GM10266 (cell line): ENCODE measurements at regions not wholly inside any gene's neighbourhood (a gene's known extent, or its start where the extent isn't known, plus 50 kb on each side); places are given as distances from the start of the nearest gene placed in this dataset.

Experiments used
- DNase-seq: peaks from one replicate; pipeline ENCODE4 v3.0.0; 2012; ENCODE audit errors: extremely low spot score
- TF ChIP-seq, protein P1 (sequence below): IDR thresholded peaks from 2 replicates; pipeline ENCODE4 v1.5.1; 2012; ENCODE audit warnings: mild to moderate bottlenecking, low read depth; ENCODE audit not compliant: control insufficient read depth, insufficient read depth; ENCODE audit errors: missing control alignments

DNA sequence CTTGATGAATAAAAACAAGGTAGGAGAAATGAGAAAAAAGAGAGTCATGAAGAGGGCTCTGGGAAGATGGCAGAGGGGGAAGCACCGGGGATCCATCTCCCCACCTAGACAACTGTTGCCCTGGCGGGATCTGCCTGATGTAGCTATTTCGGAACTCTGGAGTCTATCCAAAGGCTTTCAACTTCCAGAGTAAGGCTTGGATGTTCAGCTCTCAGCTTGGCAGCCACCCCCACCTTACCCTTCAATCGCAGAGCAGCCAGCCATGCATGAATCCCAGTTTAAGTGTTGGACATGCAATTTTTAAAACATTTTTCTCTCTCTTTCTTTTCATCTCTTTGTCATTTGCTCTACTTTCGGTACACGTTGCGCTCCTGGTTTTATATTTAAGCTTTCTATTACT is 275.9 kb upstream of the EXOC2 start:
- TF ChIP-seq, protein P1, sequence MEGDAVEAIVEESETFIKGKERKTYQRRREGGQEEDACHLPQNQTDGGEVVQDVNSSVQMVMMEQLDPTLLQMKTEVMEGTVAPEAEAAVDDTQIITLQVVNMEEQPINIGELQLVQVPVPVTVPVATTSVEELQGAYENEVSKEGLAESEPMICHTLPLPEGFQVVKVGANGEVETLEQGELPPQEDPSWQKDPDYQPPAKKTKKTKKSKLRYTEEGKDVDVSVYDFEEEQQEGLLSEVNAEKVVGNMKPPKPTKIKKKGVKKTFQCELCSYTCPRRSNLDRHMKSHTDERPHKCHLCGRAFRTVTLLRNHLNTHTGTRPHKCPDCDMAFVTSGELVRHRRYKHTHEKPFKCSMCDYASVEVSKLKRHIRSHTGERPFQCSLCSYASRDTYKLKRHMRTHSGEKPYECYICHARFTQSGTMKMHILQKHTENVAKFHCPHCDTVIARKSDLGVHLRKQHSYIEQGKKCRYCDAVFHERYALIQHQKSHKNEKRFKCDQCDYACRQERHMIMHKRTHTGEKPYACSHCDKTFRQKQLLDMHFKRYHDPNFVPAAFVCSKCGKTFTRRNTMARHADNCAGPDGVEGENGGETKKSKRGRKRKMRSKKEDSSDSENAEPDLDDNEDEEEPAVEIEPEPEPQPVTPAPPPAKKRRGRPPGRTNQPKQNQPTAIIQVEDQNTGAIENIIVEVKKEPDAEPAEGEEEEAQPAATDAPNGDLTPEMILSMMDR: no peak

DNA sequence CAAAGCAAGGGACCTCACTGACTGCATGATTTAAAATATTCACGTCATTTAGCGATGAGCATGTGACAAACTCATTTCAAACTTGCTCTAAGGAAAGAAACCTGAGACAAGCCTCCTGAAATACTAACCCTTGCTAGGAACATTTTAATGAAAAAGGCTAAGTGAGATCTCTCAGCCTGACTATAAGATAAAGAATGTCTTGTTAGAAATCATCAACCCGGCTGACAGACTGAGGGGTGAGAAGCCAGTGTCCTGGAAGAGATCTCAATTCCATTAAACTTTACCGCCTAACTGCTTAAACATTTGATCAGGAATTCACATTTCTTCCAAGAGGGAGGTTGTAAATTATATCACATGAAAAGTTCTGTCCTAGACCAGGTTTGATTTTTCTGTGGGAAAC is 274.8 kb upstream of the EXOC2 start:
- DNase-seq: no peak
- TF ChIP-seq, protein P1: no peak

More for the DNA sequence above, 275.9 kb upstream of the EXOC2 start:
- no peak for DNase-seq

DNA sequence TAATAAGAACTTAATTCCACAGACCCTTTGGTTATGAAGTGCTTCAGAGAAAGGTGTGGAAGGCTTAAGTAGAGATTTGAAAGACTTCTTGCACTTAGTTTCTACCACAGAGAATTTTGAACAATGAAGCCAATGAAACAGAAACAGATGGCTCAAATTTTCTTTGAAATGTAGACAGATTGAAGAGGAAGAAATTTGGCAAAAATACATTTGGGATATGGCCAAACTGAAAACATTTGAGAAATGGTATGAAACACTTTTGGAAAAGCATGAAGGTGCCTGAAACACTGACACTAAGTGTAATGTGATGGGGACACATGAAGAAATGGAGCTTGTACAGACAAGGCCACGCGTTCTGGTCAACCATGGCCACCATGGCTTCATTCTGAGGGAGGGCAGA is 272.4 kb upstream of the EXOC2 start:
- DNase-seq: no peak
- TF ChIP-seq, protein P1: no peak

DNA sequence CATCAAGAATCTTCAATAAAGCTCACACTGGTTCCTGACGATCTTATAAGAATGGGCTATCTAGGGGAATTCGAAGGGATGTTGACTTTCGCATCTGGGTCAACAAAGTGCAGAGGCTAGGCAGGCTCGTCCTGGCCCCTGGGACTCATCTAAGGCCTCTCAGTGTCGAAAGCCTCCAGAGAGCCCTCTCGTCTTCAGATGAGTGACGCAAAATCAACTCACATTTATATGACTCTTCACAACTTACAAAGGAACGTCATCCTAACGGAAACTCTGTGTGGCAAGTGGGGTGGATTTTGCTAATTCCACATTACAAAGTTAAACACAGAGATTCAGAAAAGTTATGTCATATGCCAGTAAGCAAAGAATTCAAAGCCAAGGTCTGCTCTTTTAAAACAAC is 270.5 kb upstream of the EXOC2 start:
- TF ChIP-seq, protein P1: no peak
- DNase-seq: no peak

DNA sequence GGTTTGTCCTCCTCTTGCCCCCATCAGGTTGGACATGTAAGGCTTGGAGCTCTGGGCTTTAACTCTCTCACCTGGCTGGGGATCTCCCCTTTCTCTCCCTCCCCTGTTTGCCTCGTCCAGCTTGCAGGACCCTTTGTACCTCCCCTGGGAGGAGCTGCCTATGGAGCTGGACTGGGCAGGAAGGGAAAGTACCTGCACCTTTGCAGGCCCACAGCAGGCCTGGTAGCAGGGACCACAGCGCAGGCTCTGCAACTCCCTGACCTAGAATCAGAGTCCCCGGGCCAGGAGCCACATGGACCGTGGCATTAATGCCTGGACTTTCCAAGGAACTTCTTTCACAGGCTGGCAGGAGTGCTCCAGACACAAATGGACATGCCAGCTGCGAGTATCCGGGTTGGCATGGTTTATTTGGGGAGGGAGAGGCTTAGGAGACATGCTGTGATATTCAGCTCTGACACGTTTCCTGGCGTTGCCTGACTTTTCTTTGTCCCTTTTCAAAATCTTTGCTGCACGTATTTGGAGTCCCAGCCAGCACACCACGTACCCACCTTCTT is 268.5 kb upstream of the EXOC2 start:
- TF ChIP-seq, protein P1: no peak
- DNase-seq: no peak

DNA sequence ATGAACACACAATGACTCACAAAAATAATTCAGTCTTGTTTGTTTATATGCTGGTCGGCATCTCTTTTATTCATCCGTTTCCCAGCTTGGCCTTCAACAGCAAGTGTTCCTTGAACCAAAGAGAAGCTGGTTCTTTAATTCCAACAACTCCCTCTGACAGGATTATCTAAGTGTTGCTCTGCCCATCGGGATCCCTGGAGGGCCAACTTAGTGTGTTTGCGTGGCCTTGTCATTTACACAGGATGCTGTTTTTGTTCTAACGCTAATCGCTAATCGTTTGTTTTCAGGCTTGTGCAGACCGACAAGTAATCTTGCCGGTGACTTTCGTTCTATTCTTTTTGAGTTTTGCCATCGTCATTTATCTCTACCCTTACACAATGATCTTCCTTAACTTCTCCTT is 267.4 kb upstream of the EXOC2 start:
- TF ChIP-seq, protein P1: no peak
- no peak for DNase-seq

DNA sequence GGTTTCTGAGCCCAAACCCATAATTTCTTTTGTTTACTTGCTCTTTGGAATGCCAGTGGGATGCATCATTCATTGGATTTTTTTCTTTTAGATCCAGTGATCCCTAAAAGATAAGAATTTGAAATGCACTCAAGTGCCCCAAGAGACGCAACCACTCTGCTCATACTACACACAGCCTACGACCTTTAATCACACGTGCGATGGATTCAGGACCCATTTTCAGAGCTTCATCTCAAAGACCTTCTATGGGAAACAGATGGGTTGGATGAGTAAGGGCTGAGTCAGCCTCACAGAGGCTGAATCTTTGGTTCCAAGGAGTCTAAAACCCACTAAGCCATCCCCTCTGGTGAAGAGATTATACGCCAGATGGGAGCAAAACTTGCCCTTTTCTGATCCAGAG is 265.5 kb upstream of the EXOC2 start:
- DNase-seq: no peak
- TF ChIP-seq, protein P1: no peak
